ENCODE measurements at regions not wholly inside any gene's neighbourhood (a gene's known extent, or its start where the extent isn't known, plus 50 kb on each side); places are given as distances from the start of the nearest gene placed in this dataset.

- TF ChIP-seq CTCF (IDR thresholded peaks at IDR 0.05; ENCODE audit: borderline replicate concordance, control extremely low read depth, extremely low read depth, insufficient read depth, missing control alignments) = no peak
- in situ Hi-C loops (cut with MboI; ENCODE audit: low sequenced_read_pairs, unreplicated experiment) = no loop called here
- DNase-seq (ENCODE audit: low spot score) = no peak
These were observed 122.7 kb upstream of the PRNP start for GRCh38 chr20:4563534-4563933.

GRCh38 chr20:4563031-4563430, 123.2 kb upstream of the PRNP start:
- DNase-seq (ENCODE audit: low spot score) = no peak

GRCh38 chr20:4560667-4561066, 125.6 kb upstream of the PRNP start:
- TF ChIP-seq CTCF (IDR thresholded peaks at IDR 0.05; ENCODE audit: borderline replicate concordance, control extremely low read depth, extremely low read depth, insufficient read depth, missing control alignments) = no peak
- in situ Hi-C loops (cut with MboI; ENCODE audit: low sequenced_read_pairs, unreplicated experiment) = no loop called here
- no peak for DNase-seq (ENCODE audit: low spot score)

More at GRCh38 chr20:4563031-4563430, 123.2 kb upstream of the PRNP start:
- in situ Hi-C loops (cut with MboI; ENCODE audit: low sequenced_read_pairs, unreplicated experiment) = no loop called here
- TF ChIP-seq CTCF (IDR thresholded peaks at IDR 0.05; ENCODE audit: borderline replicate concordance, control extremely low read depth, extremely low read depth, insufficient read depth, missing control alignments) = no peak

GRCh38 chr20:4559906-4560305, 126.3 kb upstream of the PRNP start:
- no peak for DNase-seq (ENCODE audit: low spot score)
- in situ Hi-C loops (cut with MboI; ENCODE audit: low sequenced_read_pairs, unreplicated experiment) = no loop called here

GRCh38 chr20:4559106-4559505, 127.2 kb upstream of the PRNP start:
- no peak for DNase-seq (ENCODE audit: low spot score)
- TF ChIP-seq CTCF (IDR thresholded peaks at IDR 0.05; ENCODE audit: borderline replicate concordance, control extremely low read depth, extremely low read depth, insufficient read depth, missing control alignments) = no peak
- in situ Hi-C loops (cut with MboI; ENCODE audit: low sequenced_read_pairs, unreplicated experiment) = no loop called here

More at GRCh38 chr20:4559906-4560305, 126.3 kb upstream of the PRNP start:
- TF ChIP-seq CTCF (IDR thresholded peaks at IDR 0.05; ENCODE audit: borderline replicate concordance, control extremely low read depth, extremely low read depth, insufficient read depth, missing control alignments) = no peak

- in situ Hi-C loops (cut with MboI; ENCODE audit: low sequenced_read_pairs, unreplicated experiment) = no loop called here
- no peak for DNase-seq (ENCODE audit: low spot score)
- no peak for TF ChIP-seq CTCF (IDR thresholded peaks at IDR 0.05; ENCODE audit: borderline replicate concordance, control extremely low read depth, extremely low read depth, insufficient read depth, missing control alignments)
These were observed 129.5 kb upstream of the PRNP start for GRCh38 chr20:4556781-4557180.

Data from GM13976 (cell line).